22Rv1 (cell line): ENCODE measurements at regions not wholly inside any gene's neighbourhood (a gene's known extent, or its start where the extent isn't known, plus 50 kb on each side); places are given as distances from the start of the nearest gene placed in this dataset.

Experiments
- ZFX ChIP-seq: fragments of 450-650 bp; IDR thresholded peaks from 2 replicates; pipeline ENCODE4 v1.6.1; 2017; ENCODE audit warnings: antibody characterized with exemption, borderline replicate concordance
- TF ChIP-seq, protein P1 (sequence below): fragments of 450-650 bp; IDR thresholded peaks from 2 replicates; pipeline ENCODE4 v1.5.1; 2017; ENCODE audit warnings: mild to moderate bottlenecking

DNA sequence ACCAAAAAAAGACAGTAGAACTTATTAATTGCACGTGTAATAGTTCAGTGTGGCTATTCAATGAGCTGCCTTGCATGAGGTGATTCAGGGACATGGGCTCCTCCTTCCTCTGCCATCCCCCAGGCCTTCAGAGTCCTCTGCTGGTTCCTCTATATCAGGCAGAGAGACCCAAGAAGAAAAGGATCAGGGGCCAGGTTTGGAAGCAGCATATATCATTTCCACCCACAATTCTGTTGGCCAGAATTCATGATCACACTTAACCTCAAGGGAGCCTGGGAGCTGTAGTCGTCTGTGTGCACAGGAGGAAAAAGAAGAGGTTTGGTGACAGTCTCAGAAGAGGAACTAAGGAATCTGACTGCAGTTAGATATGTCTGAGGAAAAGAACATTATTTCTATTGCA, 114.0 kb upstream of the GLS start:
- TF ChIP-seq, protein P1, sequence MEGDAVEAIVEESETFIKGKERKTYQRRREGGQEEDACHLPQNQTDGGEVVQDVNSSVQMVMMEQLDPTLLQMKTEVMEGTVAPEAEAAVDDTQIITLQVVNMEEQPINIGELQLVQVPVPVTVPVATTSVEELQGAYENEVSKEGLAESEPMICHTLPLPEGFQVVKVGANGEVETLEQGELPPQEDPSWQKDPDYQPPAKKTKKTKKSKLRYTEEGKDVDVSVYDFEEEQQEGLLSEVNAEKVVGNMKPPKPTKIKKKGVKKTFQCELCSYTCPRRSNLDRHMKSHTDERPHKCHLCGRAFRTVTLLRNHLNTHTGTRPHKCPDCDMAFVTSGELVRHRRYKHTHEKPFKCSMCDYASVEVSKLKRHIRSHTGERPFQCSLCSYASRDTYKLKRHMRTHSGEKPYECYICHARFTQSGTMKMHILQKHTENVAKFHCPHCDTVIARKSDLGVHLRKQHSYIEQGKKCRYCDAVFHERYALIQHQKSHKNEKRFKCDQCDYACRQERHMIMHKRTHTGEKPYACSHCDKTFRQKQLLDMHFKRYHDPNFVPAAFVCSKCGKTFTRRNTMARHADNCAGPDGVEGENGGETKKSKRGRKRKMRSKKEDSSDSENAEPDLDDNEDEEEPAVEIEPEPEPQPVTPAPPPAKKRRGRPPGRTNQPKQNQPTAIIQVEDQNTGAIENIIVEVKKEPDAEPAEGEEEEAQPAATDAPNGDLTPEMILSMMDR = no peak
- no peak for TF ChIP-seq ZFX
